Lower leg skin (tissue), 3 donors: ENCODE measurements at regions not wholly inside any gene's neighbourhood (a gene's known extent, or its start where the extent isn't known, plus 50 kb on each side); places are given as distances from the start of the nearest gene placed in this dataset.

Experiments used
- POLR2A ChIP-seq, 2 donors: fragments of 450-650 bp; IDR thresholded peaks; one replicate each; pipeline ENCODE4 v1.6.1; 2016 to 2017; ENCODE audit warnings: antibody characterized with exemption in 2 of 2, mild to moderate bottlenecking in 1 of 2, moderate library complexity in 1 of 2
- TF ChIP-seq, protein P1 (sequence below), 3 donors: fragments of 450-650 bp; IDR thresholded peaks; one replicate each; pipeline ENCODE4 v1.5.1; 2016; ENCODE audit warnings: antibody characterized with exemption in 3 of 3, mild to moderate bottlenecking in 3 of 3, moderate library complexity in 2 of 3

DNA sequence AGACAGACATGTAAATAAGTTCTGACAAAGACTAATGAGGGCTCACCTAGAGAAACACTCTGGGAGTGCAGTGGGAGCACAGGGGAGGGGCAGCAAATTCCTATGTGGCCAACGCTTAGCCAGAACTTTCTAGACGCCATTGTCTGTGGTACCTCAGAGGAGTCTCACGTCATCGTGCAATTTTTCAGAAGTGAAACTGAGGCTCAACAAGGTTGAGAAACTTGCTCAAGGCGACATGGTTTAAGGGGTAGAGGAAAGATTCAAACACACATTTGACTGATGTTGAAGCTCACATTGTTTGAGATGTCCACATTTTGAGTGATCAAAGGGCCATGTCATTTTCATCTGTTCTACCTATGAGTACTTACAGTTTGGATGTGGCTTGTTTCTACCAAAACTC lies 152.6 kb upstream of the LMO4 start:
- TF ChIP-seq, protein P1, sequence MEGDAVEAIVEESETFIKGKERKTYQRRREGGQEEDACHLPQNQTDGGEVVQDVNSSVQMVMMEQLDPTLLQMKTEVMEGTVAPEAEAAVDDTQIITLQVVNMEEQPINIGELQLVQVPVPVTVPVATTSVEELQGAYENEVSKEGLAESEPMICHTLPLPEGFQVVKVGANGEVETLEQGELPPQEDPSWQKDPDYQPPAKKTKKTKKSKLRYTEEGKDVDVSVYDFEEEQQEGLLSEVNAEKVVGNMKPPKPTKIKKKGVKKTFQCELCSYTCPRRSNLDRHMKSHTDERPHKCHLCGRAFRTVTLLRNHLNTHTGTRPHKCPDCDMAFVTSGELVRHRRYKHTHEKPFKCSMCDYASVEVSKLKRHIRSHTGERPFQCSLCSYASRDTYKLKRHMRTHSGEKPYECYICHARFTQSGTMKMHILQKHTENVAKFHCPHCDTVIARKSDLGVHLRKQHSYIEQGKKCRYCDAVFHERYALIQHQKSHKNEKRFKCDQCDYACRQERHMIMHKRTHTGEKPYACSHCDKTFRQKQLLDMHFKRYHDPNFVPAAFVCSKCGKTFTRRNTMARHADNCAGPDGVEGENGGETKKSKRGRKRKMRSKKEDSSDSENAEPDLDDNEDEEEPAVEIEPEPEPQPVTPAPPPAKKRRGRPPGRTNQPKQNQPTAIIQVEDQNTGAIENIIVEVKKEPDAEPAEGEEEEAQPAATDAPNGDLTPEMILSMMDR (IDR thresholded peaks at IDR 0.05), result no peak
- no peak for TF ChIP-seq POLR2A (IDR thresholded peaks at IDR 0.05)
